ENCODE measurements at regions not wholly inside any gene's neighbourhood (a gene's known extent, or its start where the extent isn't known, plus 50 kb on each side); places are given as distances from the start of the nearest gene placed in this dataset.

- H3K4me1 ChIP-seq: no peaks in the 10 kb centered on the region
- H3K36me3 ChIP-seq: no peaks in the 10 kb centered on the region
- H3K9me3 ChIP-seq: no peaks in the 10 kb centered on the region
- 40 to 50% methylated on average over 3 of the region's 3 CpGs for WGBS, 2 donors
- H3K4me3 ChIP-seq: no peak overlapping the region
- intact Hi-C loops (cut with DNase I): no loop called here
- DNase-seq: no peak
- no peak overlapping the region for H3K27ac ChIP-seq
- TF ChIP-seq, protein P1, sequence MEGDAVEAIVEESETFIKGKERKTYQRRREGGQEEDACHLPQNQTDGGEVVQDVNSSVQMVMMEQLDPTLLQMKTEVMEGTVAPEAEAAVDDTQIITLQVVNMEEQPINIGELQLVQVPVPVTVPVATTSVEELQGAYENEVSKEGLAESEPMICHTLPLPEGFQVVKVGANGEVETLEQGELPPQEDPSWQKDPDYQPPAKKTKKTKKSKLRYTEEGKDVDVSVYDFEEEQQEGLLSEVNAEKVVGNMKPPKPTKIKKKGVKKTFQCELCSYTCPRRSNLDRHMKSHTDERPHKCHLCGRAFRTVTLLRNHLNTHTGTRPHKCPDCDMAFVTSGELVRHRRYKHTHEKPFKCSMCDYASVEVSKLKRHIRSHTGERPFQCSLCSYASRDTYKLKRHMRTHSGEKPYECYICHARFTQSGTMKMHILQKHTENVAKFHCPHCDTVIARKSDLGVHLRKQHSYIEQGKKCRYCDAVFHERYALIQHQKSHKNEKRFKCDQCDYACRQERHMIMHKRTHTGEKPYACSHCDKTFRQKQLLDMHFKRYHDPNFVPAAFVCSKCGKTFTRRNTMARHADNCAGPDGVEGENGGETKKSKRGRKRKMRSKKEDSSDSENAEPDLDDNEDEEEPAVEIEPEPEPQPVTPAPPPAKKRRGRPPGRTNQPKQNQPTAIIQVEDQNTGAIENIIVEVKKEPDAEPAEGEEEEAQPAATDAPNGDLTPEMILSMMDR (IDR thresholded peaks at IDR 0.05): no peak
- TF ChIP-seq POLR2A (IDR thresholded peaks at IDR 0.05): no peak
- no peaks in the 10 kb centered on the region for H3K27me3 ChIP-seq
Measured at GRCh38 chr2:167794554-167795255, 452.7 kb downstream of the STK39 start.

DNA sequence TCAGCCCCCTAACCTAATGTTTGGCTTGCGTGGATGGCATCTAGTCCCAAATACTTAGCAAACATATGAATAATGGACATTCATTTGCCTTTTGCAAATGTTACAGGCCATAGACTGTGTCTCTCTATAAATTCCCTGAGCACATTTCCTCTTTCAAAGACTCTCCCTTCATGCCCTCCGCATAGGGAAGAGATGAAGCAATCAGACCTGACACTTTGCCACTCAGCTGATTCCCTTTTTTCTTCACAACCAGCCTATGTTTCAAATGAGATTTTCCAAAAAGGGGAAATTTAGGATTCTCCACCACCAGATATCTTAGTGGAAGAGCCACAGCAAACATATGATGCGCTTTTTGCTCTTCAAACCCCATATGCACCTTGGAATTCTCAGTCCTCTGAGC, 453.7 kb downstream of the STK39 start:
- Histone ChIP-seq H3K4me3 (no peak overlapping the region), H3K36me3 (no peaks in the 10 kb centered on the region), H3K27me3 (no peaks in the 10 kb centered on the region), H3K4me1 (no peaks in the 10 kb centered on the region), H3K27ac (no peak overlapping the region), H3K9me3 (no peaks in the 10 kb centered on the region)
- TF ChIP-seq, protein P1 (IDR thresholded peaks at IDR 0.05): no peak
- no peak for TF ChIP-seq POLR2A (IDR thresholded peaks at IDR 0.05)
- intact Hi-C loops (cut with DNase I): no loop called here
- no peak for DNase-seq
- 70 to 79% methylated on average over 3 of the region's 3 CpGs for WGBS, 2 donors

GRCh38 chr2:167792126-167792525, 455.3 kb downstream of the STK39 start:
- intact Hi-C loops (cut with DNase I): no loop called here
- no peak for DNase-seq
- 80 to 91% methylated on average over 1 of the region's 1 CpG for WGBS, 2 donors
- no peak for TF ChIP-seq POLR2A (IDR thresholded peaks at IDR 0.05)
- TF ChIP-seq, protein P1 (IDR thresholded peaks at IDR 0.05): no peak
- Histone ChIP-seq H3K27me3 (no peaks in the 10 kb centered on the region), H3K4me1 (no peaks in the 10 kb centered on the region), H3K4me3 (no peak overlapping the region), H3K27ac (no peak overlapping the region), H3K36me3 (no peaks in the 10 kb centered on the region), H3K9me3 (no peaks in the 10 kb centered on the region)

GRCh38 chr2:167790781-167791450, 456.5 kb downstream of the STK39 start:
- TF ChIP-seq, protein P1 (IDR thresholded peaks at IDR 0.05): no peak
- intact Hi-C loops (cut with DNase I): no loop called here
- H3K4me1 ChIP-seq: no peaks in the 10 kb centered on the region
- H3K4me3 ChIP-seq: no peak overlapping the region
- H3K36me3 ChIP-seq: no peaks in the 10 kb centered on the region
- WGBS, 2 donors: 89 to 92% methylated on average over 4 of the region's 4 CpGs
- no peaks in the 10 kb centered on the region for H3K9me3 ChIP-seq
- H3K27ac ChIP-seq: no peak overlapping the region
- H3K27me3 ChIP-seq: no peaks in the 10 kb centered on the region
- no peak for DNase-seq

- intact Hi-C loops (cut with DNase I): no loop called here
- DNase-seq: no peak
- TF ChIP-seq, protein P1 (IDR thresholded peaks at IDR 0.05): no peak
- TF ChIP-seq POLR2A (IDR thresholded peaks at IDR 0.05): no peak
- no peak overlapping the region for H3K4me3 ChIP-seq
- H3K4me1 ChIP-seq: no peaks in the 10 kb centered on the region
- 90 to 93% methylated on average over 4 of the region's 4 CpGs for WGBS, 2 donors
- no peaks in the 10 kb centered on the region for H3K9me3 ChIP-seq
- no peak overlapping the region for H3K27ac ChIP-seq
- H3K36me3 ChIP-seq: no peaks in the 10 kb centered on the region
- no peaks in the 10 kb centered on the region for H3K27me3 ChIP-seq
Measured at GRCh38 chr2:167790189-167790588, 457.2 kb downstream of the STK39 start.
